NCI-H1092 (cell line): ENCODE measurements at regions not wholly inside any gene's neighbourhood (a gene's known extent, or its start where the extent isn't known, plus 50 kb on each side); places are given as distances from the start of the nearest gene placed in this dataset.

ENCODE experiments used
- DNase-seq: peaks from one replicate; lab custom pipeline; 2025; lab: John Stamatoyannopoulos, UW

DNA sequence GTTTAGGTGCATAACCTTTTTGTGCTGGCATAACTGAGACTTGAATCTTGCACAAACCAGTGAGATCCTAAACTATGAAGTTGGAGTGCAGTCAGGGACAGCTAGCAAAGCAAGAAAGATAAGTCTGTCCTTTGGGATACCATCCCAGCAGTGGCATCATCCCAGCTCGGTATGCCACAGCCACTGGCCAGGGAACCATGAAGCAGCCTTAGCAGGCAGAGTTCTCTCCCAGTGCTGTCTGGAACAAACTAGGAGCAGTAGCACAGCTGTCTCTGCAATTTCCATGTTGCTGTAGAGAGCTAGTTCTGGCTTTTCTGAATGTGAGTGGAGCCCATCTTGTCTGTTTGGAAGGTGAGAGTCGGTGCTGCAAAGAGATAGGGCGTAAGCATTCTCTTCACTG, 130.3 kb downstream of the DTWD1 start:
- DNase-seq = no peak

GRCh38 chr15:49751751-49752150, 130.9 kb downstream of the DTWD1 start:
- DNase-seq = no peak

- DNase-seq = no peak
Observed at GRCh38 chr15:49752517-49752916, 131.7 kb downstream of the DTWD1 start.

GRCh38 chr15:49758456-49758855, 137.6 kb downstream of the DTWD1 start:
- no peak for DNase-seq

GRCh38 chr15:49758856-49759255, 138.0 kb downstream of the DTWD1 start:
- DNase-seq = no peak

GRCh38 chr15:49760749-49761148, 139.9 kb downstream of the DTWD1 start:
- no peak for DNase-seq

DNA sequence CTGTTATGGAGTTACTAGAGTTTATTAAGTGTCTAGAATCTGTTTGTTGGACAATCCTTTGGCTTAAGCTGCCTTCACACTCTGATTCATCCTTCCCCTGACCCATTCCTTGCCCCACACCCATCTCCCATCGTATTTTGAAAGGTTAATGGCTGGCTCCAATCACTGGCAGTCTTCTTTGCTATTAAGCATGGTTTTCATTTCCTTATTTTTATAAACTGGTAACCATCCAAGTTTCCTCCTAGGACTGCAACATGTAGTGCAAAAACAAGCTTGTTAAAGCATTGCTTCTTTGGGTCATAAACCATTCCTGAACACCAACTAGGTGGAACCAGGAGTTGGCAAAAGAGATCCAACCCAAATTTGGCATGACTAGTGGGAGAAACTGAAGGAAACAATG, 148.4 kb downstream of the DTWD1 start:
- DNase-seq = no peak

DNA sequence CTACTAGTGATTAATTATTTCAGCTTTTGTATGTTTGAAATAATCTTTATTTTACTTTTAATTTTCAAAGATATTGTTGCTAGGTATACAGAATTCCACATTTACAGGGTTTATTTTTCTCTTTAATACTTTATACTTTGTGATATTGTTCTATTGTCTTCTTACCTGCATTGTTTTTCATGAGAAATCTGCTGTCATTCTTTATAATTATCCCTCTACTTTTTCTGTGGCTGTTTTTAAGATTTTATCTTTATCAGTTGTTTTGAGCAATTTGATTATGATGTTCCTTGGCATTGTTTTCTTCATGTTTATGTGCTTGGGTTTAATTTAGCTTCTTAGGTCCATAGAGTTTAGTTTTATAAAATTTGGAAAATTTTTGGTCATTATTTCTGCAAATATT, 168.6 kb downstream of the DTWD1 start:
- DNase-seq = no peak

DNA sequence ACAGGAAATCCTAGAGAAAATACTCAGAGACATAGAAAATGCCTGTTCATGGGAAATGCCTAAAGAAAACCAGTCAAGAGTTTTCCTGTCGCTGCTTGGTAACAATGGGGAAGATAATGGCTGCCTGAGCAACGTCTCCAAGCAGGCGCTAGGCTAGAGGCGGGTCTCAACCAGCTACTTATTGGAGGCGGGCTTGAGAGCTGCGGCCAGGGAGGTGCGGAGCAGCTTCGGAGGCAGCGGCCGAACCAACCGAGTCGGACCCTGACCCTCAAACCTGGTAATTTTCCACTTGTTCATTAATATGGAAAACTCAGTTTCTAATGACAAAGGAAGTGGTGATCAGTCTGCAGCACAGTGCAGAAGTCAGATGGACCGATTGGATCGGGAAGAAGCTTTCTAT, 173.1 kb downstream of the DTWD1 start:
- DNase-seq = no peak

- DNase-seq = no peak
Observed at GRCh38 chr15:49801796-49802195, 180.9 kb downstream of the DTWD1 start.
